WTC11 (cell line): ENCODE measurements at regions not wholly inside any gene's neighbourhood (a gene's known extent, or its start where the extent isn't known, plus 50 kb on each side); places are given as distances from the start of the nearest gene placed in this dataset.

Experiments
- ATAC-seq: fragments of 200-7000 bp; cut with Tn5 transposase; 2 replicates; pipeline ENCODE4 v1.10.0; 2021; ENCODE audit warnings: mild to moderate bottlenecking, moderate library complexity
- CTCF ChIA-PET: fragments of 300-600 bp; sonication (Branson Sonifier 250); formaldehyde crosslinking; loops from one replicate; lab custom pipeline; 2021; ENCODE audit warnings: antibody characterized with exemption; lab: Charles Lee
- POLR2A ChIA-PET: fragments of 350-600 bp; sonication (Branson Sonifier 250); formaldehyde crosslinking; loops from one replicate; lab custom pipeline; 2021; ENCODE audit warnings: antibody characterized with exemption; lab: Charles Lee
- DNase-seq: peaks from one replicate; pipeline ENCODE4 v3.0.0; 2021; ENCODE audit warnings: low spot score
- H3K27ac Mint-ChIP-seq: 2 replicates; pipeline ENCODE4 v1.8.0; 2021; ENCODE audit warnings: mixed read lengths
- H3K27me3 Mint-ChIP-seq: 2 replicates; pipeline ENCODE4 v1.8.0; 2021; ENCODE audit warnings: low read depth, mild to moderate bottlenecking, moderate library complexity, mixed read lengths
- H3K36me3 Mint-ChIP-seq: 2 replicates; pipeline ENCODE4 v1.8.0; 2021; ENCODE audit warnings: mixed read lengths
- H3K4me1 Mint-ChIP-seq: 2 replicates; pipeline ENCODE4 v1.8.0; 2022; ENCODE audit warnings: mixed read lengths
- H3K4me3 Mint-ChIP-seq: 2 replicates; pipeline ENCODE4 v1.8.0; 2021; ENCODE audit warnings: mild to moderate bottlenecking, moderate library complexity, mixed read lengths
- H3K9me3 Mint-ChIP-seq: 2 replicates; pipeline ENCODE4 v1.8.0; 2021; ENCODE audit warnings: mixed read lengths
- ATF1 ChIP-seq: sonication (generic); formaldehyde crosslinking; IDR thresholded peaks from 2 replicates; pipeline ENCODE4 v1.8.1; 2023; ENCODE audit warnings: mild to moderate bottlenecking, moderate library complexity, missing genetic modification reagents
- CREB1 ChIP-seq: sonication (generic); formaldehyde crosslinking; IDR thresholded peaks from 2 replicates; pipeline ENCODE4 v1.8.0; 2023; ENCODE audit warnings: mild to moderate bottlenecking, missing genetic modification reagents
- CTCF ChIP-seq: fragments of 200-600 bp; IDR thresholded peaks from 2 replicates; pipeline ENCODE4 v1.8.0; 2022; ENCODE audit warnings: antibody characterized with exemption
- FOXP1 ChIP-seq: sonication (generic); formaldehyde crosslinking; IDR thresholded peaks from 2 replicates; pipeline ENCODE4 v1.8.0; 2022; ENCODE audit warnings: missing genetic modification reagents, mild to moderate bottlenecking, moderate library complexity, borderline replicate concordance
- GABPB1 ChIP-seq: sonication (generic); formaldehyde crosslinking; IDR thresholded peaks from 2 replicates; pipeline ENCODE4 v1.8.1; 2023; ENCODE audit warnings: mild to moderate bottlenecking, missing genetic modification reagents
- MAX ChIP-seq: sonication (generic); formaldehyde crosslinking; IDR thresholded peaks from 2 replicates; pipeline ENCODE4 v1.8.0; 2022; ENCODE audit warnings: mild to moderate bottlenecking, missing genetic modification reagents
- NFE2L1 ChIP-seq: sonication (generic); formaldehyde crosslinking; IDR thresholded peaks from 2 replicates; pipeline ENCODE4 v1.8.1; 2023; ENCODE audit warnings: missing genetic modification reagents
- NR3C1 ChIP-seq: sonication (generic); formaldehyde crosslinking; conservative IDR thresholded peaks from 2 replicates; pipeline ENCODE4 v1.8.1; 2023; ENCODE audit warnings: low read depth, mild to moderate bottlenecking, missing genetic modification reagents
- PREB ChIP-seq: sonication (generic); formaldehyde crosslinking; IDR thresholded peaks from 2 replicates; pipeline ENCODE4 v1.8.1; 2022; ENCODE audit warnings: mild to moderate bottlenecking, missing genetic modification reagents, moderate library complexity, borderline replicate concordance
- PRRX2 ChIP-seq: fragments of 250-450 bp; sonication (Bioruptor Pico); IDR thresholded peaks from 2 replicates; pipeline ENCODE4 v1.8.0; 2021; ENCODE audit warnings: mild to moderate bottlenecking
- RELA ChIP-seq: sonication (generic); formaldehyde crosslinking; IDR thresholded peaks from 2 replicates; pipeline ENCODE4 v1.8.1; 2022; ENCODE audit warnings: missing genetic modification reagents, mild to moderate bottlenecking, borderline replicate concordance
- RORB ChIP-seq: fragments of 250-450 bp; sonication (Bioruptor Pico); IDR thresholded peaks from 2 replicates; pipeline ENCODE4 v1.9.0; 2021; ENCODE audit warnings: mild to moderate bottlenecking
- STAT6 ChIP-seq: sonication (generic); formaldehyde crosslinking; conservative IDR thresholded peaks from 2 replicates; pipeline ENCODE4 v1.8.1; 2023; ENCODE audit warnings: mild to moderate bottlenecking, low read depth, missing genetic modification reagents, moderate library complexity
- USF1 ChIP-seq: sonication (generic); formaldehyde crosslinking; IDR thresholded peaks from 2 replicates; pipeline ENCODE4 v1.8.0; 2022; ENCODE audit warnings: mild to moderate bottlenecking, missing genetic modification reagents
- ZBTB43 ChIP-seq: sonication (generic); formaldehyde crosslinking; IDR thresholded peaks from 2 replicates; pipeline ENCODE4 v1.8.1; 2023; ENCODE audit warnings: mild to moderate bottlenecking, missing genetic modification reagents
- ZNF219 ChIP-seq: sonication (generic); formaldehyde crosslinking; IDR thresholded peaks from 2 replicates; pipeline ENCODE4 v1.8.0; 2023; ENCODE audit warnings: missing genetic modification reagents, mild to moderate bottlenecking, borderline replicate concordance
- ZNF263 ChIP-seq: sonication (generic); formaldehyde crosslinking; IDR thresholded peaks from 2 replicates; pipeline ENCODE4 v1.8.1; 2022; ENCODE audit warnings: low read depth, mild to moderate bottlenecking, moderate library complexity, missing genetic modification reagents
- ZNF512 ChIP-seq: sonication (generic); formaldehyde crosslinking; IDR thresholded peaks from 2 replicates; pipeline ENCODE4 v1.8.1; 2022; ENCODE audit warnings: missing genetic modification reagents, borderline replicate concordance
- ZNF532 ChIP-seq: fragments of 250-450 bp; sonication (Bioruptor Pico); IDR thresholded peaks from 2 replicates; pipeline ENCODE4 v1.9.0; 2021; ENCODE audit warnings: mild to moderate bottlenecking, borderline replicate concordance

GRCh38 chr14:73771848-73772638 is 57.9 kb upstream of the PNMA1 start:
- CTCF ChIA-PET, result interaction anchor here (0.8 to 4.1 kb wide), 9 partner anchors 13 to 80 kb away, joined by 3 to 36 read pairs (median 5); partner anchors contain the start of gene PTGR2
- H3K27ac Mint-ChIP-seq, result no peak overlapping the region
- peaks cover 34% of the 10 kb centered on the region for H3K4me1 Mint-ChIP-seq
- peaks cover 15% of the 10 kb centered on the region for H3K27me3 Mint-ChIP-seq
- peak; percentile 63 for DNase-seq
- no peaks in the 10 kb centered on the region for H3K36me3 Mint-ChIP-seq
- POLR2A ChIA-PET, result interaction anchor here (1.0 to 2.1 kb wide), 6 partner anchors 8 to 79 kb away, joined by 3 to 7 read pairs (median 3); partner anchors contain the start of gene PTGR2
- peak; percentile 84 for ATAC-seq
- no peaks in the 10 kb centered on the region for H3K9me3 Mint-ChIP-seq
- H3K4me3 Mint-ChIP-seq, result no peak overlapping the region
- TF ChIP-seq ZNF263 (CRISPR knock-in tag) (no peak), CTCF (no peak), PREB (no peak), MAX (CRISPR knock-in tag) (peak; percentile 94), STAT6 (CRISPR knock-in tag) (no peak), PRRX2 (CRISPR knock-in tag) (no peak), NFE2L1 (CRISPR knock-in tag) (peak; percentile 80; the same call in 1 of the 2 replicates), RORB (CRISPR knock-in tag) (no peak), NR3C1 (CRISPR knock-in tag) (no peak), FOXP1 (CRISPR knock-in tag) (peak; percentile 61; the same call in 1 of the 2 replicates), ZNF532 (CRISPR knock-in tag) (no peak), ZNF512 (CRISPR knock-in tag) (no peak), CREB1 (peak; percentile 53; the same call in 1 of the 2 replicates), RELA (CRISPR knock-in tag) (no peak), USF1 (CRISPR knock-in tag) (peak; percentile 86), GABPB1 (CRISPR knock-in tag) (peak; percentile 85), ZBTB43 (CRISPR knock-in tag) (peak; percentile 93), ATF1 (CRISPR knock-in tag) (0 out of 2 replicates have a peak, but pooled peaks have one; percentile 49), ZNF219 (CRISPR knock-in tag) (no peak)
